Transverse colon (tissue), 4 donors: ENCODE measurements at regions not wholly inside any gene's neighbourhood (a gene's known extent, or its start where the extent isn't known, plus 50 kb on each side); places are given as distances from the start of the nearest gene placed in this dataset.

Source experiments
- DNase-seq: peaks from one replicate; pipeline ENCODE4 v3.0.0-alpha.2; 2019
- H3K27ac ChIP-seq, 4 donors: fragments of 200-600 bp; sonication (generic); 2 replicates each; pipeline ENCODE4 v1.5.1; 2016 to 2018; ENCODE audit warnings: inconsistent platforms in 4 of 4
- H3K27me3 ChIP-seq: fragments of 200-600 bp; sonication (generic); 2 replicates; pipeline ENCODE4 v1.5.1; 2017; ENCODE audit warnings: inconsistent platforms
- H3K36me3 ChIP-seq, 4 donors: fragments of 200-600 bp; sonication (generic); 2 replicates each; pipeline ENCODE4 v1.5.1; 2017 to 2019; ENCODE audit warnings: inconsistent platforms in 4 of 4
- H3K4me1 ChIP-seq, 4 donors: fragments of 200-600 bp; sonication (generic); 2 replicates each; pipeline ENCODE4 v1.5.1; 2017 to 2020; ENCODE audit warnings: inconsistent platforms in 4 of 4
- H3K4me3 ChIP-seq, 4 donors: fragments of 200-600 bp; sonication (generic); 1 replicate in 1 of 4; 2 replicates in 3 of 4; pipeline versions ENCODE4 v1.5.1 to v1.6.1; 2017 to 2019; ENCODE audit warnings: inconsistent platforms in 4 of 4
- H3K9me3 ChIP-seq, 2 donors: fragments of 200-600 bp; sonication (generic); 2 replicates each; pipeline ENCODE4 v1.5.1; 2017 to 2019; ENCODE audit warnings: inconsistent platforms in 2 of 2
- EP300 ChIP-seq: sonication (generic); formaldehyde crosslinking; IDR thresholded peaks from one replicate; pipeline ENCODE4 v1.6.1; 2017; ENCODE audit warnings: antibody characterized with exemption, low read depth
- POLR2A ChIP-seq: fragments of 450-650 bp; IDR thresholded peaks from one replicate; pipeline ENCODE4 v1.6.1; 2016; ENCODE audit warnings: antibody characterized with exemption, mild to moderate bottlenecking, moderate library complexity
- POLR2AphosphoS5 ChIP-seq, 3 donors: sonication (generic); formaldehyde crosslinking; IDR thresholded peaks; one replicate each; pipeline ENCODE4 v1.6.1; 2016; ENCODE audit warnings: antibody characterized with exemption in 3 of 3
- WGBS, 2 donors: methylation state at CpG; one replicate each; pipeline ENCODE4 v1.1.5; 2018; ENCODE audit warnings: low coverage in 1 of 2; 5-methylcytosine and 5-hydroxymethylcytosine counted together
- in situ Hi-C, 4 donors: fragments of 200-750 bp; cut with MboI; loops; one replicate each; pipeline versions ENCODE4 v1.15.0 to v1.15.1; 2017; ENCODE audit warnings: low sequenced_read_pairs in 3 of 4, low pct_ligation_motif_present in 1 of 4, low pct_unique_long_range_greater_than_20kb in 1 of 4
- intact Hi-C: fragments of 100-400 bp; cut with DNase I; formaldehyde crosslinking; loops from one replicate; pipeline ENCODE4 v1.15.1; 2023; ENCODE audit warnings: low total_unique reads
- TF ChIP-seq, protein P1 (sequence below), 5 experiments: fragments of 200-600 bp in 3 of 5; fragments of 450-650 bp in 2 of 5; sonication (generic) in 3 of 5; IDR thresholded peaks; 1 replicate in 2 of 5; 2 replicates in 3 of 5; pipeline ENCODE4 v1.5.1; 2016 to 2017; ENCODE audit warnings: antibody characterized with exemption in 5 of 5, inconsistent platforms in 3 of 5, mild to moderate bottlenecking in 2 of 5, moderate library complexity in 1 of 5

DNA sequence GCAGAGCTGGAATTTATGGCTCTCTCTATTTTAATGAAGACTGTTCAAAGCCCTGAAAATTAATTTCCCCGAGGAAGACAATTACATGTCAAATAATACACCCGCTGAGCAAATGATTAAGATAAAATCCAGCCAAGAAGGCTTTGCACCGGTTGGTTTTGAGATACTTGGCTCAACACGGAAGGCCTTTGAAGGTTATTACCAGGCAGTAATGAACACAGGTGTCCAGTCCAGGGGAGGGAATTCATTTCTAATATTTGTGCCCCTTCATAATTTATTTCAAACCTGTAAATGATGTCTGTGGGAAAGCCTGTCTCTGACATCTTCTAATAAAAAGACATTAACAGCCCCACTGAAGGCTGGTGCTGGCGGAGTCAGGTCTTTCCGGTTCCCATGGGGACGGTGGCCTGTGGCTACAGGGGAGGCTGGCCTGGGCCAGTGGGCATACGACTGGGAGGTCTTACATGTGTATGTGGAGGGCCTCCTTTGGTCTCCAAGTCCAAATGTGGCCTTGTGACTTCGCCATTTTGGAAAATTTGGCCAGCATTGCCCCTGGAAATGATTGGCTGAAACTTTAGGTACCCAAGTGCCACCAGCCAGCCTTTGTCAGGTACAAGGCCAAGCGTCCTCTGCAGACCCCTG, 49.9 kb upstream of the IQSEC1 start:
- 71 to 77% methylated on average over 3 to 10 of the region's 10 CpGs for WGBS, 2 donors
- Histone ChIP-seq H3K36me3 (no peaks in the 10 kb centered on the region), H3K9me3 (no peaks in the 10 kb centered on the region), H3K27ac (no peak overlapping the region), H3K4me3 (no peak overlapping the region), H3K4me1 (no peaks in the 10 kb centered on the region), H3K27me3 (no peaks in the 10 kb centered on the region)
- intact Hi-C loops (no loop called here), in situ Hi-C loops (no loop called here)
- DNase-seq = no peak
- TF ChIP-seq, protein P1, sequence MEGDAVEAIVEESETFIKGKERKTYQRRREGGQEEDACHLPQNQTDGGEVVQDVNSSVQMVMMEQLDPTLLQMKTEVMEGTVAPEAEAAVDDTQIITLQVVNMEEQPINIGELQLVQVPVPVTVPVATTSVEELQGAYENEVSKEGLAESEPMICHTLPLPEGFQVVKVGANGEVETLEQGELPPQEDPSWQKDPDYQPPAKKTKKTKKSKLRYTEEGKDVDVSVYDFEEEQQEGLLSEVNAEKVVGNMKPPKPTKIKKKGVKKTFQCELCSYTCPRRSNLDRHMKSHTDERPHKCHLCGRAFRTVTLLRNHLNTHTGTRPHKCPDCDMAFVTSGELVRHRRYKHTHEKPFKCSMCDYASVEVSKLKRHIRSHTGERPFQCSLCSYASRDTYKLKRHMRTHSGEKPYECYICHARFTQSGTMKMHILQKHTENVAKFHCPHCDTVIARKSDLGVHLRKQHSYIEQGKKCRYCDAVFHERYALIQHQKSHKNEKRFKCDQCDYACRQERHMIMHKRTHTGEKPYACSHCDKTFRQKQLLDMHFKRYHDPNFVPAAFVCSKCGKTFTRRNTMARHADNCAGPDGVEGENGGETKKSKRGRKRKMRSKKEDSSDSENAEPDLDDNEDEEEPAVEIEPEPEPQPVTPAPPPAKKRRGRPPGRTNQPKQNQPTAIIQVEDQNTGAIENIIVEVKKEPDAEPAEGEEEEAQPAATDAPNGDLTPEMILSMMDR (IDR thresholded peaks at IDR 0.05) = no peak
- no peak for TF ChIP-seq POLR2A
- no peak for TF ChIP-seq EP300
- TF ChIP-seq POLR2AphosphoS5 (IDR thresholded peaks at IDR 0.05) = no peak
